HG03439 (cell line): ENCODE measurements at regions not wholly inside any gene's neighbourhood (a gene's known extent, or its start where the extent isn't known, plus 50 kb on each side); places are given as distances from the start of the nearest gene placed in this dataset.

Experiments used
- ATAC-seq: cut with Tn5 transposase; IDR thresholded peaks from one replicate; pipeline ENCODE4 v1.9.1; 2021; ENCODE audit warnings: mild to moderate bottlenecking, moderate library complexity; ENCODE audit not compliant: unreplicated experiment

GRCh38 chr17:70776441-70776840 lies 607.1 kb downstream of the KCNJ2 start:
- no peak for ATAC-seq

- no peak for ATAC-seq
These were observed 610.7 kb downstream of the KCNJ2 start for GRCh38 chr17:70780031-70780430.

GRCh38 chr17:70786081-70786480 lies 616.7 kb downstream of the KCNJ2 start:
- ATAC-seq = no peak

DNA sequence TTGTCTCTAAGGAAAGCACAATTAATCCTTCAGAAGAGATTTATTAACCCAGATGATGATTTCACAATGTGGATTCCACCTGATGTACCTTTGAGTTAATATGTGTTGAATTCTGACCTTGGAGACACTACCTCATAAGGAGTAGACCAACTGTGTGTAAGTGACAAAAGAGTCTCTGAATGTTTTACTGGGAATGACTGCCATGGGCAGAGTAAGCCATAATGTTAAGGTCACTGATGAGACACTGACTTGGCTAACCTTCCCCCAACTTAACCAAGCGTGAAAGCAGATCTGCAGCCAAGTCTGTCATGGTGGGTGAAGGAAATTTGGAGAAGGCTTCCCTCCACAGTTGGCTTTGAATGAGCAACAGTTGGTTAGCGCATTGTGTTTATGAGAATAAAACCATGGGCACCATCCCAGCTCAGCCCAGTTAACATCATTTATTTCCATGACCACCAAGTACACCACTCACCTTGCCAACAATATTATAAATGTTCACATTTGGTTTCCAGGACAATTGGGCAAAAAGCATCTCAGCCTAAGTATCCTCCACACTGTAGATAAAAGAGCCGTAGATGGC lies 618.5 kb downstream of the KCNJ2 start:
- no peak for ATAC-seq

GRCh38 chr17:70791748-70792443 lies 622.6 kb downstream of the KCNJ2 start:
- ATAC-seq = no peak

- ATAC-seq = no peak
These were observed 625.4 kb downstream of the KCNJ2 start for GRCh38 chr17:70794738-70795137.

- no peak for ATAC-seq
These were observed 626.3 kb downstream of the KCNJ2 start for GRCh38 chr17:70795620-70796019.

- ATAC-seq = no peak
These were observed 627.4 kb downstream of the KCNJ2 start for GRCh38 chr17:70796757-70797156.

- ATAC-seq = no peak
These were observed 627.8 kb downstream of the KCNJ2 start for GRCh38 chr17:70797166-70797565.

DNA sequence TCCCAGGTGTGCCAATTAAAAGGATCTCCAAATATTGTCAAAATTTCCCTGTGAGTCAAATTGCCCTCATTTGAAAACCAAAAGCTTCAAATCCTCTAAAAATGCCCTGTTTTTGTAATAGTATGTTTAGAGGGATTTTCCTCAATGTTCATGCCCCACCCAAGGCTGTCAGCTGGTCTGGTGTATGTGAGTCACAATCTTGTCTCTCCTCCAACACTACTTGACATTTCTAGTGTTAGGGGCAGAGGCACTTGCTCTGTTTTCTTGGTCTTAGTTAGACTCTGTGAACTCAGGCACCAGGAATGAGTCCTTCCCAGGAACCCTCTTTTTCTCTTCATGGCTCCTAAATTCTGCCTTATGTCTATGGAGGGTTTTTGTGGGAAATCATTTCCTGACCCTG lies 634.8 kb downstream of the KCNJ2 start:
- ATAC-seq = no peak

DNA sequence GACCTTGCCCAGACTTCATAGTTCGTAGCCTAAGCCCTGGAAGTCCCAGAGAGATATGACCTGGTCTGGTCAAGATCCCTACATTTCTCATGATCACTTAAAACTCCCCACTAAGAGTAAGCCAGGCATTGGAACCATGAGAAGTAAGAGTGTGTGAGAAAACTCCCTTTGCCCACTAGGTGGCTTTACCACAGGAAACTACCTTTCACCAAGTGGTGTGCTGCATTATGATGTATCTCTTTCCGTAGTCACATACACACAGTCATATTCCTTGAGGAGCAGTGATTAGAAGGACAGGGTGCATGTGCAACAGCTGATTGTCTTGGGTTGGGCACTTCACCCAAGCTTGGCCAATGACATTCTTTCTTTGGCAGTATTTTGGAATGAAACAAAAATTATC lies 639.3 kb downstream of the KCNJ2 start:
- ATAC-seq = no peak

GRCh38 chr17:70810609-70811008 lies 641.3 kb downstream of the KCNJ2 start:
- no peak for ATAC-seq

GRCh38 chr17:70813355-70813930 lies 644.1 kb downstream of the KCNJ2 start:
- no peak for ATAC-seq

- ATAC-seq = no peak
These were observed 649.9 kb downstream of the KCNJ2 start for GRCh38 chr17:70819183-70819582.

GRCh38 chr17:70820276-70820675 lies 650.9 kb downstream of the KCNJ2 start:
- no peak for ATAC-seq

- no peak for ATAC-seq
These were observed 656.2 kb downstream of the KCNJ2 start for GRCh38 chr17:70825321-70826125.

GRCh38 chr17:70829876-70830275 lies 660.5 kb downstream of the KCNJ2 start:
- ATAC-seq = no peak

DNA sequence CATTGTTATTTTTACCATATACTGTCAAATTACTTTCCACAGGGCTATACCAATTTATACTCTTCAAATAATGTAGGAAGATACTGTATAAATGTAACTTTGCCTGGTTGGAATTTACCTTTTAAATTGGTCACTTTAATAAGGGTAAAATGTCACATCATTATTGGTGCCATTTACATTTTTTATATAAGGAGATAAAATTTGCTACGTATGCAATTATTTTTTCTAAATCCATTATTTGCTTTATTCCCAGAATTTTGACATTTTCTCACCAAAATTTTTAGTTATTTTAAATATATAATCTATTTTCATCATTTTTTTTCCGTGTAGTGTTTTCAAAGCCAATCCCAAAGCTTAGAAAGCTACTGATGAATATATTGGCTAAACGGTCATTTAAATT lies 664.7 kb downstream of the KCNJ2 start:
- ATAC-seq = no peak

DNA sequence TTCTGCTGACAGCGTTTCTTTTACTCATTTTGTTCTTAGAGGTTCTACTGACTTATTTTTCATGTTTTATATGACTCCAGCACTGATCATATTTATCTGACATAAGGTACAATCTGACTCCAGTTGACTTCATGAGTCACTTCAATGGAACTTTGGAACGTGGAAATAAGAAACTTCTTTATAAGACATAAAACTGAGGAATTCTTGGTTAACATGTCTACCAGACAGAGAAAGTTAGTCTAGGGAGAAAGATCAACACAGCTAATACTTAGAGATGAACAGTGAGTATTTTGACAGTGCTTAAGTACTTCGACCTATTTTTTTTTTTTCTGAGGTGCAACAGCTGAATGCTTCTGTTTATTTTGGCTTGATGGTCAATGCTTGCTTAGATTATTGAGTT lies 679.5 kb downstream of the KCNJ2 start:
- no peak for ATAC-seq

DNA sequence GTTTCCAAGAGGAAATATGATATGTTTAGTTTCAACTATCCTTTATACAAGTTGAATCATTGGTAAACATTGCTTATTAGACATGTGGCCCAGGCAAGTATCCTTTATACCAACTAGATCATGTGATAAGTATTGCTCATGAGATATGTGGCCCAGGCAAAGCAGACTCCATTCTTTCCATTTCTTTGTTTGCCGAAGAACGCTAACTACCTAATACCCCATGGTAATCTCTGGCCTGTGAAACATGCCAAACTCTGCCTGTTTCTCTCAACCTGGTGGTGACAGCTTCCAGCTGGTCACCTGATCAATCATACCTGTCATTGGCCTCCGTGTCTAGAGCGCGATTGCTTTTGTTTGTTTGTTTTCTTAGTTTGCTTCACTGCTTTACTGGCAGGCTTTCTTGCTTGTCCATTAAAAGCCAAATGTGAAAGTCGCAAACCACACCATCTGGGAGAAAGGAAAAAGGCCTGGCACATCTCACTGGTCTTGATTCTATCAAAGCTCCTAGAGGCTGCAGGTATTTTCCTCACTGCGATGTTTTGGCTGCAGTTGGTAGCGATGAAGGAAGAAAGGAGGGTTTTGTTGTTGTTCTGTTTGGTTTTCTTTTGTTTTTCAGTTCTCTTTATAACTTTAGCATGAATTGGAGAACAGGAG lies 686.2 kb downstream of the KCNJ2 start:
- no peak for ATAC-seq

DNA sequence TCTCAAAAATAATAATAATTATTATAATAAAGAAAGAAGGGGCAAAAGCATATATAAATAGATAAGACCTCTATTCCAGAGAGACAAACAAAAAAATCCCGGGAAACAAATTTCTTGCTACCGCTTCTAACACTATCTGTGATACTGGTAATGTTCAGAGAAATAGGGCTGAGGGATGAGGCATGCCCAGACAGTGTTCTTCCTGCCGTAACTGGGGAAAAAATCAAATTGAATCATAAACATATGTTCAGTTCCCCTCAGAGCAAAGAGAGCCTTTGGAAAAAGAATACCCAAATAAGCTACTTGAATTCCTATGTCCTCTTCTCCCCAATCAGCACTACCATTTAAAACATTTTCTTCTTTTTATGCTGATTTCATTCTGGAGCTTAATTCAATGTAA lies 688.0 kb downstream of the KCNJ2 start:
- ATAC-seq = no peak
